DMS153 treated with DMSO at 0.1 percent for 48 hours (cell line): ENCODE measurements at regions not wholly inside any gene's neighbourhood (a gene's known extent, or its start where the extent isn't known, plus 50 kb on each side); places are given as distances from the start of the nearest gene placed in this dataset.

Source experiments
- DNase-seq: peaks from one replicate; lab custom pipeline; 2025; ENCODE audit not compliant: unreplicated experiment; lab: John Stamatoyannopoulos, UW

- DNase-seq, result no peak
Measured at GRCh38 chr3:177300039-177300833, 103.0 kb upstream of the TBL1XR1 start.

- no peak for DNase-seq
Measured at GRCh38 chr3:177300842-177301241, 103.6 kb upstream of the TBL1XR1 start.

- DNase-seq, result no peak
Measured at GRCh38 chr3:177306252-177306651, 109.0 kb upstream of the TBL1XR1 start.

- DNase-seq, result no peak
Measured at GRCh38 chr3:177307391-177307790, 110.1 kb upstream of the TBL1XR1 start.

GRCh38 chr3:177307826-177308225 is 110.5 kb upstream of the TBL1XR1 start:
- DNase-seq, result no peak

GRCh38 chr3:177308286-177308685 is 111.0 kb upstream of the TBL1XR1 start:
- DNase-seq, result no peak

GRCh38 chr3:177308911-177309310 is 111.6 kb upstream of the TBL1XR1 start:
- DNase-seq, result no peak

- DNase-seq, result no peak
Measured at GRCh38 chr3:177312491-177312890, 115.2 kb upstream of the TBL1XR1 start.

GRCh38 chr3:177314897-177315296 is 117.6 kb upstream of the TBL1XR1 start:
- DNase-seq, result no peak

GRCh38 chr3:177317247-177317646 is 120.0 kb upstream of the TBL1XR1 start:
- DNase-seq, result no peak

GRCh38 chr3:177318559-177318958 is 121.3 kb upstream of the TBL1XR1 start:
- DNase-seq, result no peak

GRCh38 chr3:177320765-177321247 is 123.5 kb upstream of the TBL1XR1 start:
- DNase-seq, result no peak

- DNase-seq, result no peak
Measured at GRCh38 chr3:177321819-177322218, 124.5 kb upstream of the TBL1XR1 start.

- no peak for DNase-seq
Measured at GRCh38 chr3:177322881-177323280, 125.6 kb upstream of the TBL1XR1 start.

- no peak for DNase-seq
Measured at GRCh38 chr3:177329854-177330253, 132.6 kb upstream of the TBL1XR1 start.

GRCh38 chr3:177330779-177331178 is 133.5 kb upstream of the TBL1XR1 start:
- DNase-seq, result no peak

- no peak for DNase-seq
Measured at GRCh38 chr3:177331203-177331835, 134.0 kb upstream of the TBL1XR1 start.

GRCh38 chr3:177332955-177333354 is 135.7 kb upstream of the TBL1XR1 start:
- no peak for DNase-seq

GRCh38 chr3:177333533-177334520 is 136.5 kb upstream of the TBL1XR1 start:
- no peak for DNase-seq

- no peak for DNase-seq
Measured at GRCh38 chr3:177334803-177335202, 137.5 kb upstream of the TBL1XR1 start.

GRCh38 chr3:177335728-177336127 is 138.4 kb upstream of the TBL1XR1 start:
- DNase-seq, result no peak
